Endothelial cell of umbilical vein (primary cell): ENCODE measurements at regions not wholly inside any gene's neighbourhood (a gene's known extent, or its start where the extent isn't known, plus 50 kb on each side); places are given as distances from the start of the nearest gene placed in this dataset.

Source experiments
- BruUV-seq: library from RNA; stranded (reverse); fragments of 400-500 nt; replicated peaks from 2 replicates; lab custom pipeline; 2021; lab: Mats Ljungman, UMichigan
- CTCF ChIA-PET: fragments of 300-600, 350-600 bp; sonication (Branson Sonifier 250); formaldehyde crosslinking; loops from one replicate; lab custom pipeline; 2021; ENCODE audit warnings: antibody characterized with exemption, inconsistent platforms; lab: Charles Lee
- POLR2A ChIA-PET: fragments of 300-600, 350-600 bp; sonication (Branson Sonifier 250); formaldehyde crosslinking; loops from one replicate; lab custom pipeline; 2021; ENCODE audit warnings: antibody characterized with exemption, inconsistent platforms; lab: Charles Lee
- DNase-seq: peaks from one replicate; pipeline ENCODE4 v3.0.0-alpha.2; 2011; ENCODE audit warnings: low read depth, low spot score
- FAIRE-seq: peaks from 2 replicates; lab custom pipeline; 2011; peaks lifted over from hg19 to GRCh38; lab: Jason Lieb, UNC
- H2AFZ ChIP-seq: 2 replicates; pipeline ENCODE4 v1.6.0; 2012; ENCODE audit warnings: low read depth, low read length, control low read depth, inconsistent platforms
- H3K27ac ChIP-seq: 2 replicates; pipeline ENCODE4 v1.5.1; 2011; ENCODE audit warnings: low read depth, mild to moderate bottlenecking, control low read depth, low read length, moderate library complexity; ENCODE audit not compliant: insufficient read depth
- H3K27me3 ChIP-seq, 2 experiments: 2 replicates each; pipeline versions ENCODE4 v1.6.0 to v1.6.1; 2011; ENCODE audit warnings: low read length in 2 of 2, mixed read lengths in 1 of 2; ENCODE audit not compliant: control insufficient read depth in 2 of 2, insufficient read depth in 2 of 2
- H3K36me3 ChIP-seq, 2 experiments: 2 replicates in 1 of 2; 3 replicates in 1 of 2; pipeline ENCODE4 v1.5.1; 2011; ENCODE audit warnings: low read length in 2 of 2, mild to moderate bottlenecking in 1 of 2, moderate library complexity in 1 of 2; ENCODE audit not compliant: control insufficient read depth in 2 of 2, insufficient read depth in 2 of 2; ENCODE audit errors: extremely low read depth in 1 of 2
- H3K4me1 ChIP-seq: 3 replicates; pipeline ENCODE4 v1.5.1; 2011; ENCODE audit warnings: mild to moderate bottlenecking, low read length; ENCODE audit not compliant: control insufficient read depth, insufficient read depth; ENCODE audit errors: extremely low read depth
- H3K4me2 ChIP-seq: 2 replicates; pipeline ENCODE4 v1.6.1; 2011; ENCODE audit warnings: low read length, control low read depth, mixed read lengths; ENCODE audit not compliant: insufficient read depth
- H3K4me3 ChIP-seq, 3 experiments: fragments of 200-600 bp in 1 of 3; sonication (generic), shearing (Covaris generic) in 1 of 3; replicated peaks in 1 of 3; 2 replicates each; pipeline ENCODE4 v1.5.1; 2011 to 2016; ENCODE audit warnings: control low read depth in 3 of 3, low read length in 3 of 3, mild to moderate bottlenecking in 2 of 3, inconsistent platforms in 1 of 3, low read depth in 1 of 3, moderate library complexity in 1 of 3; ENCODE audit not compliant: insufficient read depth in 1 of 3
- H3K79me2 ChIP-seq: 2 replicates; pipeline ENCODE4 v1.6.0; 2012; ENCODE audit warnings: low read length, inconsistent platforms; ENCODE audit not compliant: control insufficient read depth, insufficient read depth
- H3K9ac ChIP-seq: replicated peaks from 2 replicates; pipeline ENCODE3; 2011; ENCODE audit warnings: low read length, control low read depth; ENCODE audit not compliant: insufficient read depth; ENCODE audit errors: extremely low read depth
- H3K9me1 ChIP-seq: replicated peaks from 3 replicates; pipeline ENCODE4 v1.6.0; 2011; ENCODE audit warnings: mild to moderate bottlenecking, low read length; ENCODE audit not compliant: control insufficient read depth, insufficient read depth; ENCODE audit errors: extremely low read depth
- H3K9me3 ChIP-seq: replicated peaks from 2 replicates; pipeline ENCODE4 v1.5.1; 2012; ENCODE audit warnings: low read length, inconsistent platforms; ENCODE audit not compliant: control insufficient read depth, insufficient read depth
- H4K20me1 ChIP-seq: replicated peaks from 2 replicates; pipeline ENCODE3; 2011; ENCODE audit warnings: mild to moderate bottlenecking, low read length; ENCODE audit not compliant: control insufficient read depth, insufficient read depth; ENCODE audit errors: extremely low read depth
- EZH2 ChIP-seq: IDR thresholded peaks from 2 replicates; pipeline ENCODE4 v1.6.1; 2012; ENCODE audit warnings: borderline replicate concordance, low read depth, mild to moderate bottlenecking, moderate library complexity, low read length, inconsistent platforms; ENCODE audit not compliant: severe bottlenecking
- FOS ChIP-seq: IDR thresholded peaks from 2 replicates; pipeline ENCODE4 v1.6.1; 2011; ENCODE audit warnings: mild to moderate bottlenecking, low read length, moderate library complexity, borderline replicate concordance; ENCODE audit not compliant: insufficient read depth
- GATA2 ChIP-seq: IDR thresholded peaks from 2 replicates; pipeline ENCODE4 v1.7.0; 2011; ENCODE audit warnings: low read depth, mild to moderate bottlenecking, moderate library complexity, mixed read lengths, low read length; ENCODE audit not compliant: insufficient read length, insufficient read depth
- JUN ChIP-seq: IDR thresholded peaks from 2 replicates; pipeline ENCODE4 v1.6.1; 2011; ENCODE audit warnings: borderline replicate concordance, low read depth; ENCODE audit not compliant: insufficient read length, insufficient read depth
- MAX ChIP-seq: IDR thresholded peaks from 2 replicates; pipeline ENCODE4 v1.6.1; 2011; ENCODE audit not compliant: insufficient read depth, insufficient read length
- MYC ChIP-seq: IDR thresholded peaks from one replicate; pipeline ENCODE4 v1.6.1; 2011; ENCODE audit warnings: mild to moderate bottlenecking, low read depth, low read length
- POLR2A ChIP-seq: IDR thresholded peaks from 2 replicates; pipeline ENCODE4 v1.6.1; 2012; ENCODE audit warnings: low read depth, mild to moderate bottlenecking, control low read depth, low read length
- POLR2AphosphoS5 ChIP-seq: IDR thresholded peaks from 2 replicates; pipeline ENCODE4 v1.6.1; 2012; ENCODE audit warnings: low read depth, mild to moderate bottlenecking, control low read depth, low read length, moderate library complexity; ENCODE audit not compliant: insufficient read depth
- dilution Hi-C: fragments of 300-500 bp; cut with MboI; formaldehyde crosslinking; loops from one replicate; pipeline ENCODE4 v1.15.0; 2019; ENCODE audit warnings: low sequenced_read_pairs; ENCODE audit not compliant: extremely low pct_ligation_motif_present
- intact Hi-C: fragments of 100-400 bp; cut with micrococcal nuclease; formaldehyde crosslinking; loops from one replicate; pipeline ENCODE4 v1.10.0; 2022
- TF ChIP-seq, protein P1 (sequence below), 2 donors: IDR thresholded peaks; 1 replicate in 1 of 2; 2 replicates in 1 of 2; pipeline ENCODE4 v1.5.1; 2011; ENCODE audit warnings: low read length in 2 of 2, mild to moderate bottlenecking in 2 of 2, moderate library complexity in 2 of 2, control low read depth in 1 of 2, inconsistent platforms in 1 of 2, low read depth in 1 of 2; ENCODE audit not compliant: insufficient read depth in 1 of 2; ENCODE audit errors: extremely low read depth in 1 of 2

GRCh38 chr1:21372383-21372782 is 67.6 kb upstream of the NBPF3 start:
- CTCF ChIA-PET = interaction anchor here (0.8 to 10.1 kb wide), 13 partner anchors 9 to 1044 kb away, joined by 3 to 301 read pairs (median 6); no protein-coding TSS in a partner anchor
- peaks cover 7% of the 10 kb centered on the region for H3K4me1 ChIP-seq
- H3K9ac ChIP-seq = no peak overlapping the region
- no peaks in the 10 kb centered on the region for H3K27me3 ChIP-seq
- POLR2A ChIA-PET = no interaction called here
- H3K36me3 ChIP-seq = no peaks in the 10 kb centered on the region
- H3K27ac ChIP-seq = no peak overlapping the region
- no peaks in the 10 kb centered on the region for H3K9me1 ChIP-seq
- H2AFZ ChIP-seq = no peak overlapping the region
- no peak overlapping the region for H3K4me3 ChIP-seq
- FAIRE-seq = no peak
- BruUV-seq = no TSS peak
- TF ChIP-seq POLR2A (no peak), JUN (no peak), GATA2 (no peak), MYC (no peak), POLR2AphosphoS5 (no peak), EZH2 (no peak), MAX (no peak), FOS (no peak)
- TF ChIP-seq, protein P1, sequence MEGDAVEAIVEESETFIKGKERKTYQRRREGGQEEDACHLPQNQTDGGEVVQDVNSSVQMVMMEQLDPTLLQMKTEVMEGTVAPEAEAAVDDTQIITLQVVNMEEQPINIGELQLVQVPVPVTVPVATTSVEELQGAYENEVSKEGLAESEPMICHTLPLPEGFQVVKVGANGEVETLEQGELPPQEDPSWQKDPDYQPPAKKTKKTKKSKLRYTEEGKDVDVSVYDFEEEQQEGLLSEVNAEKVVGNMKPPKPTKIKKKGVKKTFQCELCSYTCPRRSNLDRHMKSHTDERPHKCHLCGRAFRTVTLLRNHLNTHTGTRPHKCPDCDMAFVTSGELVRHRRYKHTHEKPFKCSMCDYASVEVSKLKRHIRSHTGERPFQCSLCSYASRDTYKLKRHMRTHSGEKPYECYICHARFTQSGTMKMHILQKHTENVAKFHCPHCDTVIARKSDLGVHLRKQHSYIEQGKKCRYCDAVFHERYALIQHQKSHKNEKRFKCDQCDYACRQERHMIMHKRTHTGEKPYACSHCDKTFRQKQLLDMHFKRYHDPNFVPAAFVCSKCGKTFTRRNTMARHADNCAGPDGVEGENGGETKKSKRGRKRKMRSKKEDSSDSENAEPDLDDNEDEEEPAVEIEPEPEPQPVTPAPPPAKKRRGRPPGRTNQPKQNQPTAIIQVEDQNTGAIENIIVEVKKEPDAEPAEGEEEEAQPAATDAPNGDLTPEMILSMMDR (IDR thresholded peaks at IDR 0.05; ENCODE audit: extremely low read depth in 1 of 2, insufficient read depth in 1 of 2, low read depth in 1 of 2, low read length in 2 of 2) = no peak
- H3K9me3 ChIP-seq = no peaks in the 10 kb centered on the region
- H4K20me1 ChIP-seq = no peaks in the 10 kb centered on the region
- no peak overlapping the region for H3K4me2 ChIP-seq
- no peak for DNase-seq
- dilution Hi-C loops = no loop called here
- no peaks in the 10 kb centered on the region for H3K79me2 ChIP-seq
- intact Hi-C loops = no loop called here
